Breast epithelium (tissue), 3 donors: ENCODE measurements at regions not wholly inside any gene's neighbourhood (a gene's known extent, or its start where the extent isn't known, plus 50 kb on each side); places are given as distances from the start of the nearest gene placed in this dataset.

Experiments
- POLR2A ChIP-seq: fragments of 450-650 bp; IDR thresholded peaks from one replicate; pipeline ENCODE4 v1.6.1; 2016; ENCODE audit warnings: antibody characterized with exemption, mild to moderate bottlenecking, moderate library complexity
- POLR2AphosphoS5 ChIP-seq, 3 donors: sonication (generic); formaldehyde crosslinking; IDR thresholded peaks; one replicate each; pipeline ENCODE4 v1.6.1; 2017; ENCODE audit warnings: antibody characterized with exemption in 3 of 3
- TF ChIP-seq, protein P1 (sequence below), 3 donors: fragments of 450-650 bp; IDR thresholded peaks; one replicate each; pipeline ENCODE4 v1.5.1; 2016 to 2017; ENCODE audit warnings: antibody characterized with exemption in 3 of 3, mild to moderate bottlenecking in 3 of 3, moderate library complexity in 3 of 3

- TF ChIP-seq, protein P1, sequence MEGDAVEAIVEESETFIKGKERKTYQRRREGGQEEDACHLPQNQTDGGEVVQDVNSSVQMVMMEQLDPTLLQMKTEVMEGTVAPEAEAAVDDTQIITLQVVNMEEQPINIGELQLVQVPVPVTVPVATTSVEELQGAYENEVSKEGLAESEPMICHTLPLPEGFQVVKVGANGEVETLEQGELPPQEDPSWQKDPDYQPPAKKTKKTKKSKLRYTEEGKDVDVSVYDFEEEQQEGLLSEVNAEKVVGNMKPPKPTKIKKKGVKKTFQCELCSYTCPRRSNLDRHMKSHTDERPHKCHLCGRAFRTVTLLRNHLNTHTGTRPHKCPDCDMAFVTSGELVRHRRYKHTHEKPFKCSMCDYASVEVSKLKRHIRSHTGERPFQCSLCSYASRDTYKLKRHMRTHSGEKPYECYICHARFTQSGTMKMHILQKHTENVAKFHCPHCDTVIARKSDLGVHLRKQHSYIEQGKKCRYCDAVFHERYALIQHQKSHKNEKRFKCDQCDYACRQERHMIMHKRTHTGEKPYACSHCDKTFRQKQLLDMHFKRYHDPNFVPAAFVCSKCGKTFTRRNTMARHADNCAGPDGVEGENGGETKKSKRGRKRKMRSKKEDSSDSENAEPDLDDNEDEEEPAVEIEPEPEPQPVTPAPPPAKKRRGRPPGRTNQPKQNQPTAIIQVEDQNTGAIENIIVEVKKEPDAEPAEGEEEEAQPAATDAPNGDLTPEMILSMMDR (IDR thresholded peaks at IDR 0.05) = no peak
- TF ChIP-seq POLR2A (no peak), POLR2AphosphoS5 (IDR thresholded peaks at IDR 0.05) (no peak)
These were observed 479.2 kb downstream of the HTR7 start for GRCh38 chr10:90378524-90379076.
